ENCODE measurements at regions not wholly inside any gene's neighbourhood (a gene's known extent, or its start where the extent isn't known, plus 50 kb on each side); places are given as distances from the start of the nearest gene placed in this dataset.
A peak's percentile ranks its signal among the peaks of the same experiment; 100 is the strongest.
"Not testable (repeated sequence)": the region's sequence is repeated elsewhere in the genome, so short reads cannot be mapped to it uniquely, and the experiment has no call there.

DNA sequence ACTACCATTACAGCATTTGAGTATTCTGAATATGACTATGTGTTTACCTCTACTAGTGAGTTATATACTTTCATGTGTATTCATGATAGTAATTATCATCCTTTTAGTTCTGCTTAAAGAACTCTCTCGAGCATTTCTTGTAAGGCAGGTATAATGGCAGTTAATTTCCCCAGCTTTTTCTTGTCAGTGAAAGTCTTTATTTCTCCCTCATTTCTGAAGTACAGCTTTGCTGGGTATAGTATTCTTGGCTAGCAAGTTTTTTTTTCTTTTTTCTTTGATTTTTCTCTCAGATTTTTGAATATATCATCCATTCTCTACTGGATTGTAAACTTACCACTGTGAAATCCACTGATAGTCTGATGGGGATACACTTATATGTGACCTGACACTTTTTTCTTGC is 165.9 kb upstream of the ARHGAP5 start:
- DNase-seq = no peak

DNA sequence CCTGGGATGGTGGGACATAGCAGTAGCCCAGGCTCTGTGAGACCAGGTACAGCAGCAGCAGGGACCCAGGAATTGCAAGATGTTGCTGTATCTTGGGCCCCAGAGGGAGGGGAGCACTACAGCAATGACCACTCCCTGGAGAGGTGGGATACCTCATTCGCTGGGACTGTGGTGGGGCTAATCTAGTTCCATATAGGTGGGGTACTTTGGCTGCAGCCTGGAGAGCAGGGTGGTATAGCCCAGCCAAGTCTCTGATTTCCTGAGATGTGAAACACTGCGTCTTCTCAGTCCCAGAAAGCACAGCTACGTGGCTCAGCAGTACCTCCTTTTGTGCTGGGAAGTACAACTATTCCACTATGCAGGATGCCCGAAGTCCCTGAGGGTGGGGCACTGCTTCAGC is 163.7 kb upstream of the ARHGAP5 start:
- no peak for DNase-seq

DNA sequence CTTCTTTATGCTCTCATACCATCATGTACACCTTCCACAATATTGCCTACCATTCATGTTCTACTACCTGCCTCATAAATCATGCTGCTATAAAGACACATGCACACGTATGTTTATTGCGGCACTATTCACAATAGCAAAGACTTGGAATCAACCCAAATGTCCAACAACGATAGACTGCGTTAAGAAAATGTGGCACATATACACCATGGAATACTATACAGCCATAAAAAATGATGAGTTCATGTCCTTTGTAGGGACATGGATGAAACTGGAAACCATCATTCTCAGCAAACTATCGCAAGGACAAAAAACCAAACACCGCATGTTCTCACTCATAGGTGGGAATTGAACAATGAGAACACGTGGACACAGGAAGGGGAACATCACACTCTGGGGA is 158.8 kb upstream of the ARHGAP5 start:
- DNase-seq = not testable (repeated sequence)

DNA sequence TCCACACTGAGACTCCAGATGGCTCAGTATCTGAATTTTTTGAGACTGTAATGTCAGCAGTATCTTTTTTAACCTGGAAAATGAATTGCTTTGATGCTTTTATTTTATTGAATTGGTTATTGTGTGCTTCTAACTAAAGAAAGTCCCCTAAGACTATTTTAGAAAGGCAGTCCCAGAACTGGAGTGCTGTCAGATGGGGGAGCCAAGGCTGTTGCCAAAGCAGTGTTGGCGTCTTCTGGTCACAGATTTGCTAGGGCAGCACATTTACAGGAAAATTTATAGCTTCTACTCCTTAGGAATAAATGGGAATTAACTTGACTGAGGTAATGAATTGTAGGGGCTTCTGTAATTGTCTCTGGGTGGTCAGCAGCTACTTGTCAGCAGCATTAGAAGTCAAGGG is 157.1 kb upstream of the ARHGAP5 start:
- DNase-seq = no peak

DNA sequence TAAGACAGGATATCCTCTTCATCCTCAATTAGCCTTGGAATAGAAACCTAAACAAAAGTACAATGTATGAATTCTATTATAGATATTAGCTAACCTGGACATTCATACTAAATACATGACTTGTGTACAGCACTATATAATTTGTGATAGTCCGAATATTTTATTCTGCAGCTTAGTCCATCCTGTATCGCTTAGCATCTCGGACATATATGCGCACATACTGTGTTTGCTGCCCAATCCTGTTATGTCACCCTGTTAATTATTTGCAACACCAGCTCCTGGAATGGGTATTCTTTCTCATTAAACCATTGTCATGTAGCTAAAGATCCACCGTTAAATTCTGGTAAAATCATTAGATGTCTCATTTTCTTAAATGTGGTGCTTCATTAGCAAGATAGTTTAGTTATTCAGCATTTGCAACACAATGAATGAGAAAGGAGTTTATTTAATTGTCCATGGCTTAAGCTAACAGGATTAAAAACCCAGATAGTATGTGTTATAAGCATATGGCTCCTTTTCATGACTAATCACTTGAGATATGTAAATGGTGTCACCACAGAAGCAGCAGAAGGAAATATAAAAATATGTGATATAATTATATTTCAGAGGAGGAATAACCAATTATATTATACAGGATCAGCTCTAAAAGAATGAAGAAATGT is 156.0 kb upstream of the ARHGAP5 start:
- no peak for DNase-seq

DNA sequence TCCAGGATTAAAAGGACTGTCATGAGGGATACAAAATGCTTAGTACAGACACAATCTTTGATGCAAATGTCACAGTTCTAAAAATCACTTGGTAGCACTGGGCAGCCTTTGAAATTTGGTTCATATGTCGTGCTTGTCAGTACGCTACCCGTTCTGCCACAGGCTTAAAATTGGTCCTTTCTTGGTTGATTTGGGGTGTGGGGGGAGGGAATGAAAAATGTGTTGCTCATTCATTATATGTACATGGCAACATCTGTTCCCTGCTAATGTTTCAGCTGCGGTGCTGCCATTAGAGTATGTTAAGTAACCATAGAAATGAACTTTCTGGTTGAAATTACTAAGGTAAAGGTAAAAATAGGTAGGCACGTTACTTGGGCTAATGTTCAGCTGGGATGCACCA is 155.4 kb upstream of the ARHGAP5 start:
- DNase-seq = no peak

DNA sequence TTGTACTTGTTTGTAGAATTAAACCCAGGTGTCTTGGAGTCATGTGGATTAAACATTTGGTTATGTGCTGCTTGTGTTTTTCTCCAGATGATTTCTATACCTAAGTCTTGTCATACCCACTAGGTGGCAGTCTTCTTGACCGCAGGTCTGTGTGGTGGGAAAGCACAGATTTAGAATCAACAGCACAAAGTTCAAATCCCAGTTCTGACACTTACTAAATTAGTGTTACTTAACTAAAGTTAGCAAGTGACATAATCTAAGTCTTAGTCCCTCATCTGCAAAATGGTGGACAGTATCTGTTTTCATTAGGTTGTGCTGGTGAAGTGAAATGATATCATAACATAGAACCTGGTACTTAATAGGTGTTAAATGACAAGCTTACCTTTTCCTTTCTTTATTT is 151.0 kb upstream of the ARHGAP5 start:
- peak; percentile 58 for DNase-seq

DNA sequence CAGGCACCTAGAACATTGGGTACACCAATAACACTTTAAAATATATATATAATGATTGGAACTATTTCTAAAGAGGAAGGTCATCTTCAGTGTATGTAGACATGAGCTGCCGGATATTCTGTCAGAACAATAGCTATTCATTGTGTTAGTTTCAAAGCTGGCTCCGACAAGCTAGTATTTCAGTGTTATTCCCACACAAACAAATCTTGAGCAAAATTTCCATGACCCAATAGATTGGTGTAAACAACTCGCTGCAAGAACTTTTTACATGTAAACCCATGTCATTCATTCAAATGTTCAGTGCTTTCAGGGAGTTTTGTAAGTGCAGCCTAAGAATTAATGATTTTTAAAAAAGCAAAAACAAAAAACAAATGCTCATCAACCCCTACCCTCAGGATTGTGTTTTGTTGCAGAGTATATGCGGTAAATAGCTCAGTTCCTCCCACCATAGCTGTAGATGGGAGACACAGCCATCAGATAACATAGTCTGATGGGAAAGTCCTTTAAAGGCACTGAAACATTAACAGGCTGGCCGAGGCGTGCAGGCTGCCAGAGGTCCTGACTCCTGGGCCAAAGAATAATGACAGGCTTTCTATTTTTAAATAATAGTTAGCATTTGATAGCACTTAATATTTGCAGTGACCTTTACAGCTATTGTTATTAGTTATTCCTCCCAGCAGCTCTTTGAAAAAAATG is 150.3 kb upstream of the ARHGAP5 start:
- DNase-seq = no peak

DNA sequence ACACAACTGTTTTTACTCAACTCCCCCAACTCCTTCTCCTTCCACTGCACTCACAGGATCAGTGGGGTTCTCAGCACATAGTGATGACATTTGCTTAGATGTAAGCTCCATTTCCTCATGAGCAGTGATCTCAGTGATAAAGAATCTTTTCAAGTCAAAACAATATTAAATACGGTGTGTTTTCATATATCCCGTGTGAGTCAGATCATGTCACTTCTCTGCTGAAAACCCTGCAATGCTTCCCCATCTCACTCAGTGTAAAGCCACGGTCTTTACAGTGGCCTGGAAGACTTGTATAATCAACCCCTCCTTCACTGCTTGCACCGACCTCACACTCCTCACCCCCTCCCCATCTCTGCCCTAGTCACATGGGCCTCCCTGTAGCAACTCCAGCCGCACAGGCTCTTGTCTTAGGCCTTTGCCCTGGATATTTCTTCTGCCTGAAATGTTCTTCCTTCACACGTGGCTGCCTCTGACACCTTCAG is 149.7 kb upstream of the ARHGAP5 start:
- DNase-seq = no peak

DNA sequence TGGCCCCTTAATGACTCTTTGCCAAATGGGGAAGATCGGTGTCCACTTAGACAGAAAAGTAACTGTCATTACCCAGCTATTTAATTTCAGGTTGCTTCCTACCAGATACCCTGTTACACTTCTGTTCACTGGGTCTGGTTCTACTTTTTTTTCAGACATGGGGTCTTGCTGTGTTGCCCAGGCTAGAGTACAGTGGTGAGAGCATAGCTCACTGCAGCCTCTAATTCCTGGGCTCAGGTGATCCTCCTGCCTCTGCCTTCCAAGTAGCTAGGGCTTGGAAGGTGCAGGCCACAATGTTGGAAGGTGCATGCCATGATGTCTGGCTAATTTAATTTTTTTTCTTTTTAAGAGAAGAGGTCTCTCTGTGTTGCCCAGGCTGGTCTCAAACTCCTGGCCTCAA is 147.0 kb upstream of the ARHGAP5 start:
- no peak for DNase-seq

DNA sequence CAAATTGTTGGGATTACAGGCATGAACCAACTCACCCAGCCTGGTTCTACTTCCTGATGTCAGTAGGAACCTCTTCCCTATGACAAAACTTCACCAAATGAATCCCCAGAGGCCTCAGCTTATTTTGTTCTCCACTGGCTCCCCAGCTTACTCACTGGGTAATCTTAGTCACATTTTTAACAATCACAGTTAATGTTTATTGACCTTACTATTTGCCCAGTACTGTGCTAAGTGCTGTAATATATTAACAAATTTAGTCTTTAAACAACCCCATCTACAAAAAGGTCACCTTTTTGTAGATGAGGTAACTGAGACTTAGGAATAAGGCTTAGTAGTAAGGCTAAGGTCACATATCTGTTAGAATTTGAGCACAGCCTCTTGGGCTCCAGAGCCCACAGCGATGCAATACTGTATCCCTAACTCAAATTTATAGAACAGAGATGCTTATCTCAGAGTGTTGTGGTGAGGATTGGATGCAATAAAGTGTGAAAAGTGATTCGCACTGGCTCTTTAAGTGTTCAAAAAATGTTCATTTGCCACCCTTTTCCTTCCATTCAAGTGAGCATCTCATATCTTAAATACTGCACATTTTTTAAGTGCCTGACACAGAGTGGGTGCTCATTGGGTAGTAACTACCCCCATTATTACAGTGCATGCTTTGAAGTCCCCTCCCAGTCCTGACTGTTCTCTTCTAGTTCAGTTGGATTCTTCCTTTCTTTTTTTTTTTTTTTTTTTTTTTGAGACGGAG is 146.4 kb upstream of the ARHGAP5 start:
- no peak for DNase-seq

DNA sequence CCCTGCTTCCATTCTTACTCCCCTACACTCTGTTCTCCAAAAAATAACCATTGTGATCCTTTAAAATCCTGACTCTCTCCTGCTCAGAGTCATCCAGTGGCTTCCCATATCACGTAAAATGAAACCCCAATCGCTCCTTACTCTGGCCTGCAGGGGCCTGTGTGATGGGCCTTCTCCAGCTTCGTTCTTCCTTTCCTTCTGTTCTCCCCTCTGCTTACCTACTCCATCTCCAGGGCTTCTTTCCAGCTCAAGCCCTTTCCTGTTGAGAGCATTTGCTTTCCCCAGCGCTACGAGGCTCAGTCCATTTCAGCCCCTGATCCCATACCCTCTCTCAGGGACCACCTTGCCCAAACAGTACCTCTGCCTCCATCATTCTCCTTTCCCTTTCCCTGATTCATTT is 144.4 kb upstream of the ARHGAP5 start:
- DNase-seq = no peak

DNA sequence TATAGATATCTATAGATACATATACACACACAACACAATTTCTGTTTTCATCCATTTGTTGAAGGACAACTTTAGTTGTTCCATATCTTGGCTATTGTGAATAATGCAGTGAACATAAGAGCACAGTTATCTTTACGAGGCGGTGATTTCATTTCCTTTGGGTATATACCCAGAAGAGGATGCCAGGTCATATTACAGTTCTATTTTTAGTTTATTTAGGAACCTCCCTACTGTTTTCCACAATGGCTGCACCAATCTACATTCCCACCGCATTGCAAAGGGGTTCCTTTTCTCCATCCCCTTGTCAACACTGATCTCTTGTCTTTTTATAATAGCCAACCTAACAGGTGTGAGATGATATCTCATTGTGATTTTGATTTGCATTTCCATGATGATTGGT is 143.4 kb upstream of the ARHGAP5 start:
- no peak for DNase-seq

DNA sequence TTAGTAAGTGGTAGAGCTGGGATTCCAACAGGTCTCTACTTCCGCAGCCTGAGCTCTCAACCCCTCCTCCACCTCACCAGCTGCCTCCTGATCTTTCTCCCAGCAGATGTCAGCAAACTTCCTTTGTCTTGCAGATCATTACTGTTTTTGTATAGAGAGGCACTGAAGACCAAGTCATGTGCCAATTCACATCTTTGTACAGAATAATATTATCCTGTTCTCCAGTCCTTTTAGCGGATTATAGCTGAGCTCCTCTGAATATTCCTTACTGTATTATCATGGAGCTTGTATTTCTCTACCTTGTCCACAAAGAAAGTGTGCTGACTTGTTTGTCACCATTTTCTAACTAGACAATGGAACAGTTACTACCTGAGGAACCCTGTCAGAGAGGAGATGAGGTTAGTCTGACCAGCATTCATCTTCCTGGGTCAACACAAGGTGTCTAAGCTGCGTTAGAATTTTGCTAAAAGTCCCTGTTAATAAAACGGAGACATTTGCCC is 142.3 kb upstream of the ARHGAP5 start:
- no peak for DNase-seq

DNA sequence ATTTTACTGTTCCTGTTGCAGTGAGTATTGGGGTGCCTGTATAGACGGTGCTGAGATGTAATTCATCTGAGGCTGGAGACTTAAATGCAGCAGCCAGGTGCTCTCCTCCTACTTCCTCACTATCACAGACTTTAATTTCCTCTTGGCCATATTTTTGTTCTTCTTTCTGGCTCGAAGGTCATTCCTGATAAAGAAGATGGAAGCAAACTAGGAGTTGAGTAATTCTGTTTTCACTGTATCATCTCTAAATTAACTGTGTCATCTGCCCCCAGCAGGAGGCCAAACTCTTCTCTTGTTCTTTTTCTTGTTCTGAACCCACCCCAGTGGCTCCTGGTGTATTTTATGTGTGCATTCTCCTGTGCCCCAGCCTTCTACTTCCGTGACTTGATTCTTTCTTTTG is 141.7 kb upstream of the ARHGAP5 start:
- DNase-seq = no peak

DNA sequence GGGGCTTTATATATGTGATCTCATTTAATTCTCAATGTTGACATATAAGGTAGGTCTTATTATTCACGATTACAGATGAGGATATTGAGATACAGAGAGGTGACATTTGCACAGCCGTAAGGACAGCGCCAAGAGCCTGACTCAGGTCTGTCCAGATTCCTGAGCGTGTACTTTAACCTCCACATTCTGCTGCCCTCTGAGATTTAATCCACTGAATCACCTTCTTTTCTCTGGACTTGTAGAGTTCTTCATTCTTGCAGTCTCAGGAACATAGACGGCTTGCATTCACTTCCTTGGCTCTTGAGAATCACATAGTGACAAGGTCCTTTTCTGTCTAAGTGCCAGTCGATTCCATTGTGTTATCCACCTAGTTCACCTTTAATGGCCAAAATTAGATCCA is 141.0 kb upstream of the ARHGAP5 start:
- no peak for DNase-seq

DNA sequence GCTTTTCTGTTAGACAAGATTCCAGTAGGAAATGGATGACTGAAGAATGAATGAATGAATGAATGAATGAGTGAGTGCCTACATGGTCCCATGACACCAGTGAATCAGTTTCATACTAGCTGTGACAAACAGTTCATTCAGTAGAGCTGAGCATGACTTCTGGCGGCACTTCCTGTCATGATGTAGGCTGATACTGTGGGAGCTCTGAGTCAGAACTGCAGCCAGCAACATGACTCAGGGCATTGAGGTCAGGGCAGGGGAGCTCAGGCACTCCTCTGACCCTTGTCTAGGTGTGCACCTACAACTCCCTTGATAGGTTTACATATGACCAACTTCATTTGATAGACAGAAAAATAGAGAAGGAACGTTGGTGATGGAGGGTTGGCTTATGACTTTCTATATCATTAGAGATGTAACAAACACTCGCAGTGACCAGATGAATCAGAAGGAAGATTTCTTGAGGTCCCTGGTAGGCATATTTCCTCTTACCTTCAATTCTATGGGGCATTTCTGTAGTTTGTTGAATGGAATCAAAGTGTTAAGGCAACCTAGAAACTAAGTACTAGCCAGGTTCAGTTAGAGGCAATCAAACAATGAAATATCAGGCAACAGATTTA is 139.3 kb upstream of the ARHGAP5 start:
- peak; percentile 84 for DNase-seq

DNA sequence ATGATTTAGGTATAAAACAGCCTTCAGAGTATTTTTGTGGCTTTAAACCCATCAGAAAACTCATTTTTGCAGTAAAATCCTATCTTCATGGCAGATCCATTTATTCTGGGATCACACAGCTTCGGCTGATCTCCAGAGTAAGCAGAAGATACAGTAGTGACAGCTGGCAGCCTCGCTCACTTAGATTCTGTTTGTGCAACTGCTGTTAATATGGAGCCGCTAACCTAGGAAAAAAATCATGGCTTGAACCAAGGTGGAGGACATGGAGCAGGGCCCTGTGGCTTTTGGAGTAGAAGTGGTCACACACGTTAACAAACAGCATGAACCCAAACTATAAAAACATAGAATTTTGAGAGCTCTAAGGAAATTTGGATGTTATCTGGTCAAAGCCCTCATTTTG is 137.2 kb upstream of the ARHGAP5 start:
- no peak for DNase-seq

DNA sequence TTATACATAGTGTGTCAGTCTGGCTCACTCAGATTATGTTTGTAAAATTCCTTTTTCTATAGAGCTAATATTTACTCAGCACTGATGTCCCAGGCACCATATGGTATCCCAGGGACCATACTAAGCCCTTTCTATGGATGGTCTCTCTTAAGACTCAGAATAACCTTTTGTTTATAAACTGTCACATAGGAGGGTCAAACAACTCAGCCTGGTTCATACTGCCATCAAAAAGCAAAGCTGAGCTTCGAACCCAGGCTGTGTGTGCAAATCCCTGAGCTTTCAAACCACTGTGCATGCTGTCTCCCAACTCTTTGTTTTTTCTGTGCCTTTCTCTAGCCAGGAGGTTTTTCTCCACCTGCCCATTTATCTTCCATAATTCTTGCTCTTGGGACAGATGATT is 135.6 kb upstream of the ARHGAP5 start:
- no peak for DNase-seq

DNA sequence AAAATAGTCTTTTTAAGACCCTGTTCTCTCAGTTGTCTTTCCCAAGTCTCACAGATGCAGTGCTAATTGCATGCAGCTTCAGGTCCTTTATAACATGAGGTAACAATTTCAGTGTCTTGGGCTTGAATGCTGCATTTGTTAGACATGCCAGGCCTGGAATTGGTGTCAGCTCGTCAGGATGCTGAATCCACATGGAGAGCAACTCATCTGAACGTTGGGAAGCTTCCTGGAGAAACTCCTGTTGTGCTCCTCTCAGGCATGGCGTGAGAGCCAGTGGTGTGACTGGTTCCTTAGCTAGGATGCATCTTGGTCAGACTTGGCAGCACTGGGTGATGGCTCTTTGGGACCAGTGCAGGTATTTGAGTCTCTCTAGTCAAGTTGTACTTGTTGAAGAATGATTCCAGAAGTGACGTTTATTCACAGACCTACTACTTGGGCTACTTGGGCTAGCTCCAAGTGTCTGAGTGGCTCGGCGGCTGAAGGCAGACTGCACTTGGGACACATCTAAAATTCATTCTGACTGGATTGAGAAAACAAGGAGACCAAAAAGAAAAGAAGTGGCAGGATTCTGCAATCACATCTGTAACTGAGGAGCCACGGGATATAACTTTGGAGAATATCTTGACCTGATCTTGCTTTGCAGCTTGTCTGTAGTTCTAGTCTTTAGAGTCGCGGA is 134.8 kb upstream of the ARHGAP5 start:
- DNase-seq = no peak

DNA sequence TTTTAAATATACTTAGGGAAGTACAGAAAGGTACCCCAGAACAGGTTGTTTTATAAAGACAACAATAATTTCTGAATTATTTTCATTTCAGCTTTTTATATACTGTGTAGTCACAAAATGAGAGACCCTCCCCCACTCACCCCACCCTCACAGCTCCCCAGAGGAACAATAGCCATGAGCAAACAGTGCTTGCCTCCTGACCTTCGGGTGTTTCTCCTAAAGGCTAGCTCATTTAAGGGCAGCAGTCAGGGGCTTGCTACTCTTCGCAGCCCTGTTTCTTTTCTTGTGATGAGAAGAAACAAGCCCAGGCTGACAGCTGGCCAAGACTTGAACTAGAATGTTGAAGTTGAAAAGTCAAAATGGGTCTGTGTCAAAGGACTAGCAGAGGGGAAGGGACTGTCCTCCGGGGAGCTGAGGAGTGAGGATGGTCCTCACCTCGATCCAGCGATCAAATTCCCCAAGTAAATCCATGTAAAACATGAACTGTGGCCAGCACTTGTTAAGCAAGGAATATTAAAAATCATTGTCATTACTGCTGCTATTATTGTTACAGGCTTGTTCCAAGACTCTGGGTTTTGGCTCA is 133.8 kb upstream of the ARHGAP5 start:
- no peak for DNase-seq

DNA sequence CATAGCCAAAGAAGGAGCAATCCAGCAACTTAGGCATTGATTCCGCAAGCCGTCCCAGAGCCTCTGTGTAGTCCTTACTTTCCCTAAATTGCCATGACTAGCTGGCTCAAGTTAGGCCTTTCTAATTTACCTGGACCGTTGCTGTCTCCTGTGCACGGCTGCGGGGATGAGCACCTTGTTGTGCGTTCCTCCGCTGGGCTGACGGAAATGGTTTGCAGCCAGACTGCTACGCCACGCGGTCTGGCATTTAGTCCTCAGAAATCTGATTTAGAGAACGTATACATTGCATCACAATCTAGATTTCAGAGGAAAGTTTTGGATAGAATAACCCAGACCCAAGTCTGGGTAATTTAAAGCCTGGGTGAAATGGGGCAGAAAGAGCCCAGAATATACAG is 133.2 kb upstream of the ARHGAP5 start:
- DNase-seq = no peak
